ENCODE measurements at regions not wholly inside any gene's neighbourhood (a gene's known extent, or its start where the extent isn't known, plus 50 kb on each side); places are given as distances from the start of the nearest gene placed in this dataset.

GRCh38 chr16:49097964-49098363, 183.7 kb downstream of the CBLN1 start:
- H3K9ac ChIP-seq (ENCODE audit: low read length): no peak overlapping the region
- no peak overlapping the region for H2AFZ ChIP-seq (ENCODE audit: low read length)
- H3K27me3 ChIP-seq (ENCODE audit: low read length): no peaks in the 10 kb centered on the region
- no peak overlapping the region for H3K4me3 ChIP-seq (ENCODE audit: low read length)
- no peaks in the 10 kb centered on the region for H4K20me1 ChIP-seq (ENCODE audit: insufficient read depth, low read depth, low read length)
- H3K9me2 ChIP-seq (replicated peaks; ENCODE audit: insufficient read depth, low read length): no peaks in the 10 kb centered on the region
- no peaks in the 10 kb centered on the region for H3K36me3 ChIP-seq (ENCODE audit: insufficient read depth, low read length)
- no peak for DNase-seq
- H3K4me1 ChIP-seq (ENCODE audit: low read length): no peaks in the 10 kb centered on the region
- H3K4me2 ChIP-seq (ENCODE audit: low read depth, low read length, poor library complexity, severe bottlenecking): no peak overlapping the region
- H3K79me2 ChIP-seq (ENCODE audit: low read length): no peaks in the 10 kb centered on the region
- no peaks in the 10 kb centered on the region for H3K9me3 ChIP-seq (ENCODE audit: low read length)
- H3K27ac ChIP-seq (ENCODE audit: low read length): no peak overlapping the region

DNA sequence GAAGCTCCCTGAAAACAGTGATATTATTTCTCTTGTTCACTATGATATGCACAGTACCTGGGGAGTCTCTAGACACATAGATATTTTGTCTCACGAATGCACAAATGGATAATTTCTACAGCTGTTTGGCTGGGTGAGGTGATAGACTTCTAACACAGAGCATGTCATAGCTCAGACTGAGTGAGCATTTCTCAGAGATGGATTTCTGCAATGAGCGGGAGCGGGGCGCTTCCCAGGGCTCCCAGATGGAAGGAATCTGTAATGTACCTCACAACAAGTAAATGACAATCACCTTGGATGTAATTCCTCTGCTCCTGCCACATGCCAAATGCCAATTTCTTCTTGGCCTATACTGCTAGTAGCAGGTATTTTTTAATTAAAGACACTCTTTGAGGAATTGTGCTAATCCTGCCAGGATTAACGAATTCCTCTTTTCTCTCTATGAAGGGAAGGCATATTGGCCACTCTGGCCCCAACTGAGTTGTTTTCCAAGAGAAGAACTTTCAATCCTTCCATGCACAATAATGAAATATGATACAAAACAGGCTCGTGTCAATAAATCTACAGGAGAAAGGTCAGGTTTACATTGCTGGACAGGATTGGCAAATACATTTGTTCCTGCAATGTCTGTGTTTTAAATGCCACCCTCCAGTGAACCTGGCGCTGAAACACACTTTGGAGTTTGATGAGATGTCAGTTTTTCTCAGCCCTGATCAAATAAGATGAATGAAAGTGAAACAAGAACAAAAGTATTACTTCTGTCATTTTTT, 185.3 kb downstream of the CBLN1 start:
- H3K9me3 ChIP-seq (ENCODE audit: low read length): no peaks in the 10 kb centered on the region
- H3K4me2 ChIP-seq (ENCODE audit: low read depth, low read length, poor library complexity, severe bottlenecking): no peak overlapping the region
- no peak overlapping the region for H3K4me3 ChIP-seq (ENCODE audit: low read length)
- no peak for DNase-seq
- H3K9ac ChIP-seq (ENCODE audit: low read length): no peak overlapping the region
- no peak overlapping the region for H3K27ac ChIP-seq (ENCODE audit: low read length)
- H3K27me3 ChIP-seq (ENCODE audit: low read length): no peaks in the 10 kb centered on the region
- H2AFZ ChIP-seq (ENCODE audit: low read length): no peak overlapping the region
- H3K36me3 ChIP-seq (ENCODE audit: insufficient read depth, low read length): no peaks in the 10 kb centered on the region
- H4K20me1 ChIP-seq (ENCODE audit: insufficient read depth, low read depth, low read length): no peaks in the 10 kb centered on the region
- H3K4me1 ChIP-seq (ENCODE audit: low read length): no peaks in the 10 kb centered on the region
- H3K9me2 ChIP-seq (replicated peaks; ENCODE audit: insufficient read depth, low read length): no peaks in the 10 kb centered on the region
- H3K79me2 ChIP-seq (ENCODE audit: low read length): no peaks in the 10 kb centered on the region

GRCh38 chr16:49095539-49095938, 186.1 kb downstream of the CBLN1 start:
- no peaks in the 10 kb centered on the region for H4K20me1 ChIP-seq (ENCODE audit: insufficient read depth, low read depth, low read length)
- H3K27ac ChIP-seq (ENCODE audit: low read length): no peak overlapping the region
- DNase-seq: no peak
- no peaks in the 10 kb centered on the region for H3K4me1 ChIP-seq (ENCODE audit: low read length)
- H3K27me3 ChIP-seq (ENCODE audit: low read length): no peaks in the 10 kb centered on the region
- no peak overlapping the region for H3K4me2 ChIP-seq (ENCODE audit: low read depth, low read length, poor library complexity, severe bottlenecking)
- no peaks in the 10 kb centered on the region for H3K9me2 ChIP-seq (replicated peaks; ENCODE audit: insufficient read depth, low read length)
- no peaks in the 10 kb centered on the region for H3K79me2 ChIP-seq (ENCODE audit: low read length)
- H3K9me3 ChIP-seq (ENCODE audit: low read length): no peaks in the 10 kb centered on the region
- H2AFZ ChIP-seq (ENCODE audit: low read length): no peak overlapping the region
- no peak overlapping the region for H3K9ac ChIP-seq (ENCODE audit: low read length)
- H3K4me3 ChIP-seq (ENCODE audit: low read length): no peak overlapping the region
- no peaks in the 10 kb centered on the region for H3K36me3 ChIP-seq (ENCODE audit: insufficient read depth, low read length)

DNA sequence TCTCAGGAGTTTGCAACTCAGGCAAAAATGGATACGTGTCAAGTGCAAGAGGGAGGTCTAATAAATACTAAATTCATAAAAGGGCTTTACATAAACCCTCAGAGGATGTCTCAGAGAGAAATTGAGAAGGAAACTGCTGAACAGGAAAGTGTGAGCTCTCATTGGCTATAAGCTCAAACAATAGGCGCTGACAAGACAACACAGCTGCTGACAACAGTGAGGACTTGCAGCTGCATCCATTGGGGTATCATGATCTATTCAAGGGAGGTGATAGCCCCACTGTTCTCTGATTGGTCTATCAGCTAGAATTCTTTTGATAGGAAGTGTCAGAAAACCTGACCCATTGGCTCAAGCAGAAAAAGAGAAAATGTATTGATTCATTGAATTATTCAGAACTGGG, 187.2 kb downstream of the CBLN1 start:
- Histone ChIP-seq H3K9me2 (replicated peaks; ENCODE audit: insufficient read depth, low read length) (no peaks in the 10 kb centered on the region), H2AFZ (ENCODE audit: low read length) (no peak overlapping the region), H3K27me3 (ENCODE audit: low read length) (no peaks in the 10 kb centered on the region), H3K27ac (ENCODE audit: low read length) (no peak overlapping the region), H3K4me3 (ENCODE audit: low read length) (no peak overlapping the region), H3K36me3 (ENCODE audit: insufficient read depth, low read length) (no peaks in the 10 kb centered on the region), H3K9me3 (ENCODE audit: low read length) (no peaks in the 10 kb centered on the region), H3K9ac (ENCODE audit: low read length) (no peak overlapping the region), H3K79me2 (ENCODE audit: low read length) (no peaks in the 10 kb centered on the region), H3K4me2 (ENCODE audit: low read depth, low read length, poor library complexity, severe bottlenecking) (no peak overlapping the region), H3K4me1 (ENCODE audit: low read length) (no peaks in the 10 kb centered on the region), H4K20me1 (ENCODE audit: insufficient read depth, low read depth, low read length) (no peaks in the 10 kb centered on the region)
- no peak for DNase-seq

DNA sequence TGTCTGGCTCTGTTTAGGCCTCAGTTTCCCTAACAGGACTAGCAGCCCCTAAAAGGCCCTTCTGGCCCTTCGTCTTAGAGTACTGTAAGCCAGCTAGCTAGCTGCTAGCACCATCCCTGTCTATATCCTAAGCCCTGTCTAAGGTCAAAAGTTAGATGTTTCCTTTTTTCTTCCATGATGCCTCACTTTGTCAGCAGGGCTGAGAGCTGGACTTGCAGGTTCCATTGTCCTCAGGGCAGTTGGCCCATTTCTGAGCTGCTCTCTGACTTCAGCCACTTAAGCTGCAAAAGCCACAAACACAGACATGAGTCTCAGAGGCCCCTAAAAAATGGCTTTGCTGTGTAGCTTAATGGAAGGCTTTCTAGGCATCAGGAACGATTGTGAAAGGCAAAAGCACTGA, 187.7 kb downstream of the CBLN1 start:
- Histone ChIP-seq H3K4me2 (ENCODE audit: low read depth, low read length, poor library complexity, severe bottlenecking) (no peak overlapping the region), H3K27ac (ENCODE audit: low read length) (no peak overlapping the region), H2AFZ (ENCODE audit: low read length) (no peak overlapping the region), H3K4me3 (ENCODE audit: low read length) (no peak overlapping the region), H3K79me2 (ENCODE audit: low read length) (no peaks in the 10 kb centered on the region), H3K9me3 (ENCODE audit: low read length) (no peaks in the 10 kb centered on the region), H3K9me2 (replicated peaks; ENCODE audit: insufficient read depth, low read length) (no peaks in the 10 kb centered on the region), H3K27me3 (ENCODE audit: low read length) (no peaks in the 10 kb centered on the region), H3K9ac (ENCODE audit: low read length) (no peak overlapping the region), H3K36me3 (ENCODE audit: insufficient read depth, low read length) (no peaks in the 10 kb centered on the region), H4K20me1 (ENCODE audit: insufficient read depth, low read depth, low read length) (no peaks in the 10 kb centered on the region), H3K4me1 (ENCODE audit: low read length) (no peaks in the 10 kb centered on the region)
- no peak for DNase-seq

DNA sequence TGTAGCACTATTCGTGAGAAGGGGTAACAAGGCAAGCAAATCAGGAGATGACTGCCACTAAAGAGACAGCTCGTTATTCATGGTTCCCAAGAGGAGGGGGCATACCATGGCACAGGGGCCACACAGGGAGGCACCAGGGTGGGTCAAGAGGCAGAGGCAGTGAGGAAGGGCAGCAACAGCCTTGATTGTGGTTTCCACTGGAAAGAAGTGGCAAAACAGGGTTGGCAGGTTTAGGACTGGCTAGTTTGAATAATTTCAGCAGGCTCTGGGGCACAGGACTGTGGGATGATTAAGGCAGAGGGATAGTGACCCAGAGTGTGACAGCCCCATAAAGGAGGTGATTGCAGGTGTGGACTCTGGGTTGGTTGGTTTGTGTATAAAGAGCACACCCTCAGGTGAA, 188.9 kb downstream of the CBLN1 start:
- Histone ChIP-seq H3K27ac (ENCODE audit: low read length) (no peak overlapping the region), H3K4me3 (ENCODE audit: low read length) (no peak overlapping the region), H2AFZ (ENCODE audit: low read length) (no peak overlapping the region), H3K27me3 (ENCODE audit: low read length) (no peaks in the 10 kb centered on the region), H3K4me2 (ENCODE audit: low read depth, low read length, poor library complexity, severe bottlenecking) (no peak overlapping the region), H3K4me1 (ENCODE audit: low read length) (no peaks in the 10 kb centered on the region), H4K20me1 (ENCODE audit: insufficient read depth, low read depth, low read length) (no peaks in the 10 kb centered on the region), H3K36me3 (ENCODE audit: insufficient read depth, low read length) (no peaks in the 10 kb centered on the region), H3K9ac (ENCODE audit: low read length) (no peak overlapping the region), H3K79me2 (ENCODE audit: low read length) (no peaks in the 10 kb centered on the region), H3K9me3 (ENCODE audit: low read length) (no peaks in the 10 kb centered on the region), H3K9me2 (replicated peaks; ENCODE audit: insufficient read depth, low read length) (no peaks in the 10 kb centered on the region)
- DNase-seq: no peak

DNA sequence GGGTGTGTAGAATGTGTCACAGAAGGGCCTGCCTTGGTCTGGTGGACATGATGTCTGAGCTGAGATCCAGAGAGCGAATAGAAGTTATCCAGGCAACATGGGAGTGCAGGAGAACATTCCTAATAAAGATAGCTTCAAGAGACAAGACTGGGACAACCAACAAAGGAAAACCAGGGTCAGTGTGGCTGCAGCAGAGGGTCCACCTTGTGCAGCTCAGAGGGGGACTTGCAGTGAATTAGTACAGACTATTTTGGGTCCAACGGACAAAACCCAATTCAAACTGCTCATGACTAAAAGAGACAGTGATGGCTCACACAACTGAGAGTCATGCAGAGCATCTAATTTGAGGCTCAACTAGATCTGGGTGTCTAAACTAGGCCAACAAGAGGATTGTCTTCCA, 192.1 kb downstream of the CBLN1 start:
- Histone ChIP-seq H3K9me3 (ENCODE audit: low read length) (no peaks in the 10 kb centered on the region; the same call in 1 of the 2 replicates), H3K4me3 (ENCODE audit: low read length) (no peak overlapping the region), H3K4me1 (ENCODE audit: low read length) (no peaks in the 10 kb centered on the region), H3K27me3 (ENCODE audit: low read length) (no peaks in the 10 kb centered on the region), H4K20me1 (ENCODE audit: insufficient read depth, low read depth, low read length) (no peaks in the 10 kb centered on the region), H3K9ac (ENCODE audit: low read length) (no peak overlapping the region), H3K4me2 (ENCODE audit: low read depth, low read length, poor library complexity, severe bottlenecking) (no peak overlapping the region), H3K27ac (ENCODE audit: low read length) (no peak overlapping the region), H3K36me3 (ENCODE audit: insufficient read depth, low read length) (no peaks in the 10 kb centered on the region), H3K79me2 (ENCODE audit: low read length) (no peaks in the 10 kb centered on the region), H2AFZ (ENCODE audit: low read length) (no peak overlapping the region), H3K9me2 (replicated peaks; ENCODE audit: insufficient read depth, low read length) (no peaks in the 10 kb centered on the region)
- no peak for DNase-seq

DNA sequence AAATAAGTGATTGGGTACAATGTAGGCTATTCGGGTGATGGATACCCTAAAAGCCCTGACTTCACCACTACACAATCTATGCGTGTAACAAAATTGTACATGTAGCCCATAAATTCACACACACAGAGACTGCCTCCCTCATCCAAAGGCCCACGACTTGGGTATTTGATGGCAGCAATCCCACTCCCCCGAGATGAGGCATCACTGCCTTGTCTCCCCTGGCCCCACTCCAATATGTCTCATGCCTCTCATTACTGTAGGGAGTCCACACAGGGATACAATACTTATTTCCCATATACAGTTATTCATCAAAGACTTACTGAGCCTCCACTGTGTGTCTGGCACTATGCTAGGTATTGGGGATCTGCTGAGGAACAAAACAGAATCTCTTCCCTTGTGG, 192.6 kb downstream of the CBLN1 start:
- DNase-seq: no peak
- Histone ChIP-seq H3K27ac (ENCODE audit: low read length) (no peak overlapping the region), H3K4me3 (ENCODE audit: low read length) (no peak overlapping the region)

More for the DNA sequence above, 192.6 kb downstream of the CBLN1 start:
- no peaks in the 10 kb centered on the region for H3K27me3 ChIP-seq (ENCODE audit: low read length)
- no peaks in the 10 kb centered on the region for H3K36me3 ChIP-seq (ENCODE audit: insufficient read depth, low read length)
- no peaks in the 10 kb centered on the region for H3K9me2 ChIP-seq (replicated peaks; ENCODE audit: insufficient read depth, low read length)
- H2AFZ ChIP-seq (ENCODE audit: low read length): no peak overlapping the region
- H3K79me2 ChIP-seq (ENCODE audit: low read length): no peaks in the 10 kb centered on the region
- no peak overlapping the region for H3K9ac ChIP-seq (ENCODE audit: low read length)
- H3K9me3 ChIP-seq (ENCODE audit: low read length): no peaks in the 10 kb centered on the region; the same call in 1 of the 2 replicates
- H3K4me1 ChIP-seq (ENCODE audit: low read length): no peaks in the 10 kb centered on the region
- H3K4me2 ChIP-seq (ENCODE audit: low read depth, low read length, poor library complexity, severe bottlenecking): no peak overlapping the region
- no peaks in the 10 kb centered on the region for H4K20me1 ChIP-seq (ENCODE audit: insufficient read depth, low read depth, low read length)
